ENCODE measurements at regions not wholly inside any gene's neighbourhood (a gene's known extent, or its start where the extent isn't known, plus 50 kb on each side); places are given as distances from the start of the nearest gene placed in this dataset.

DNA sequence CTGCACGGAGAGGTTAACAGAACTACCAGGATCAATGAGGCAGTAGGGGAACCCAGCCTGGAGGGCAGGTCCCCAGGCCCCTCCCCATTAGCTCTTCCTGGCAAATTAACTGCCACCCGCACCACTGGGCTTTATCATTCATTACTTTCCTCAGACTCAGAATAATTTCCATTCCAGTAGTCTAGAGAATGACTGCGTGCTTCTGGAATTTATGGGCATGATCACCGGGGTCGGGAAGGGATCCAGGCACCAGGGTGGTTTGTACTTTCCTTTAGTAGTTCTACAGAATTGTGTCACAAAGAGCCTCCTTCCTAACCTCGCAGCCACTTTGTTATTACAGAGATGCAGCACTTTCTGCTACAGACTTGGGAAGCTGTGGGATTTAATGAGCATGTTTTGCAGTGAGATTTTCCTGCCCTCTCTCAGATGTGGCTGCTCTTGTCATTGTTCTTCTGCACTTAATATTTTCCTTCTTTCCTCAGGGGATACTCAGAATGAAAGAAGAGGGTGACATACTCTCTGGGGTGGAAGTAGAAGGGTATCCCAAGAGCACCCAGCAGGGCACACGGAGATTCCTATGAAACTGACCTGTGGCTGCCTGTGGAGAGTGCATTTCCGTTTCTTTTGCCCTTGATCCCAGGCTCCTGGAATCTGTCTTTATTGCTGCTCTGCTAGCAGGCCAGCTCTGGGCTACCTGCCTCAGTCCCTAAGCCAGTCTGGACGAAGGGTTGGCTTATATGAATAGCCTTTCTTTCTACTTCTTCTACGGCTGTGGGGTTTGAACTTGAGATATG, 285.0 kb upstream of the SLC10A2 start:
- peak; percentile 0 for DNase-seq (ENCODE audit: low read depth)

DNA sequence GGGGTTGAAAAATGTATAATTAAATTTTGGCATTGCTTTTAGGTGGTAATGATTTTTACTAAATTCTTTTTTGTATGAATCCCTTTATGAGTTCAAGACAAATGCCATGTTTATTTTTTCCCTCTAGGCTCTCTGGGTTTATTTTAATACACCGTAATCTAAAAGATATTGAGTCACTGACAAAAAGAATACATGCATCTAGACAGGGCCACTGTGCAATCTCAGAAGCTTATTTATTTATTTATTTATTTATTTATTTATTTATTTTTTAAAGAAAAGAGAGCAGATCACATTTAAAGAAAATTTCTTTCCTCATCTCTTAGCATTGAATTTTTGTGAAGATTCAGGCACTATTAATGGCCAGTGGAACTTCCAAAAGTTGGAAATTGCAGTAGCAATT, 283.9 kb upstream of the SLC10A2 start:
- DNase-seq (ENCODE audit: low read depth) = no peak

DNA sequence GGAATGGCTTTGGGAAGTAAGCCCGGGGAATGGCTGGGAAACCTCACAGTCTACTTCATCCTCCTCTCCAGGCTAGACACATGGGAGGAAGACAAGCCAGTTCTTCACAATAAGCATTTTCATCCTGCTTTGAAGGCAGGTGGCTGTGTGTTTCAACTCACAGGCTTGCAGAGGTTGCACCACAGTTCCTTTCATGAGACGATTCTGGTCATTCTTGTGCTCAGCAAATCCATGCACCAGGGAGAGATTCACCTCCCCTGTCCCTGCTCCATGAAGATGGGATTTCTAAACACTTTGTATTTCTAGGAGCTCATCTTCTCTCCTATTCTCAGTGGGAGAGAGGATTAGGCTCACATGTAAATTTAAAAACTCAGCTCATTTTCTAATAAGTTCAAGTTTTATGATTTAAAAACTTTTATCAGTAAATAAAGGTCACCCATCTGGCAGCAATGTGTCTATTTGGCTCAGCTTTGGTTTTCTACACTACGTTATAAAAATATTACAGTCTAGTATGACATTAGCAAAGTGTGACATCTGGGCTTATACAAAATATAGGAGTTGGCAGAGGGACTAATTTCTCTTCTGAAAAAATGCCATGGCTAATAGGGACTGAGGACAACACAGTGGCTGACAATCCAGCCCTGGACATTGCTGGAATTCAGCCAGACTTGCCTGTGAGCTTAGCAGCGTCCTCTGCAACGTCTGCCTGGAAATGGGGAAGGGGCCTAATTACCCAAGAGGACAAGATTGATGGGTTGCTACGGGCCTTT, 283.2 kb upstream of the SLC10A2 start:
- DNase-seq (ENCODE audit: low read depth) = no peak

DNA sequence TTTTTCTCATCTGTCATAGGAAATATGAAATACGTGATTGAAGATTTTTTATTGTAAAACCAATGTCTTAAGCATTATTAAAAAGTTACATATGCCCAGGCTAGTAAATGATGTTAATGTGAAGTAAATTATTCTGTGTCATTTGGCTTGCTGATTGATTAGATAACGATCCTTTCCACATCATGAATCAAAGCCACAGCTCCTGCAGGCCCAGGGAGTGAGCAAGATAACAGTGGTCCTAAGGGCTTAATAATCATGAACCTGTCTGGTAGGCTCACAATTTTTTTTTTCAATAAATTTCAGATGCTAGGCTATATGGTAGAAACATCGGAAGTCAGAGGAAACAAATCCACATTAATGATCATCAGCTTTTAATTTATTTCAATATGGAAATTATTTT, 269.0 kb upstream of the SLC10A2 start:
- no peak for DNase-seq (ENCODE audit: low read depth)

DNA sequence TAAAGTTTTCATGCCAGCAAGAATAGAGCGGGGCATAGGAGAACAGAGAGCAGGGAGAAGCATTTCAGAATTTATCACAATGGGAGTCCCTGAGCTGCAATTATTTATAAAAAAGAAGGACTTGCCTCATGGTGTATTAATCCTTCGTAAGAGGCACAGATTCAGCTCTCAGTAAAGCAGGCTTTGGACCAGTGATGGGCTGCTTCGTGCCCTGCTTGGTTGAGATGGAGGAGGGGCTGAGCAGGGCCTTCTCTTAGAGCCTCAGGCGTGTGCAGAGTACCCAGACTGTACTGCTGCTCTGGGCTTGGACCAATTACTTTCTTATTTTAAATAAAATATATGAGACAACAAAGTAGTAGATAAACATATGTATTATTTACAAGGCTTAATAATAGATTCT, 265.7 kb upstream of the SLC10A2 start:
- DNase-seq (ENCODE audit: low read depth) = no peak

DNA sequence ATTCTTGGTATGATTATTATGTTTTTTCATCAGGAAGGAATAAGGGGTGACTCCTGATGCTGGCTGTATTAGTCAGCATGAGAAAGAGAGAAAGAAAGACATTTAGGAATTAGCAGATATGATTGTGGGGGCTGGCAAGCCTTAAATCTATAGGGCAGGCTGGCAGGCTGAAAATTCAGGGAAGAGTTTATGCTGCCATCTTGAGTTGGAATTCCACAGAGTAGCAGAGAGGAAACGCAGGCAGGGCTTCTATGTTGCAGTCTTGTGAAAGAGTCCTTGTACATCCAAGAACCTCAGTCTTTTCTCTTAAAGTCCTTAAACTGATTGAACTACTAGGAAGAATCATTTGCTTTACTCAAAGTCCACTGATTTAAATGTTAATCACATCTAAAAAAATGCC, 262.7 kb upstream of the SLC10A2 start:
- no peak for DNase-seq (ENCODE audit: low read depth)

DNA sequence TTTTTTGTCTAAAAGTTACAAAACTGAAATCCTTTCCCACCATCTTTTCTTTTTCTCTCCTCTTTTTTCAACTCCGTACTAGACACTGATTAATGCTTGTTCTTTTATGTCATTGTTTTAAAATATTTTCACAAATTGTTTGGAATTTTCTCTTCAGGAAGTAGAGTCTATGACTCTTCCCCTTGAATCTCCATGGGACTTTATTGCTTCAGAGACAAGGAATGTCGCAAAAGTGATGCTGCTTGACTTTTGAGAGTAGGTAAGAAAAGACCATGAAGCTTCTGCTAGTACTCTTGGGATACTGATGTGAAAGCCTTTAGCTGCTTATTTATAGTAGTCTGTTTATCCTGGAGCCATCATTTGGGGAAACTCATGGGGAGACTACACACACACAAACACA, 260.1 kb upstream of the SLC10A2 start:
- DNase-seq (ENCODE audit: low read depth) = no peak

DNA sequence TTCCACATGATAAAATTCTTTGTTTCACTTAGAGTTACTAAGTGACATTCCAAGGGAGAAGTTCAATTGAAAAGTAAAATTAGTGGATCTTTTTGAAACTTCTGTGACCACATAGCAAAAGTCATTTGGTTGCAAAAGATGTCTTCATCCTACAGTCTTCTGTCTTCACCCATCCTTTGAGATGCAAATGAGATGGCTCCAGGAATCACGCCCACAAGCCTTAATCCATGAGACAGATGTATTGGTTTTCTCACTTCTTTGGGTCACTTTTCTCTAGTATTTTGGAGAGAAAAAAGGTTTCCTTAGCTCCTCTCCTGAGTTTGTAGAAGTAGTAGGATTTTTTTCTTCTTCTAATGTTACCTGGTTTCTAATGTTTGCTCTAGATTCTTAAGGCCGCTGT, 259.5 kb upstream of the SLC10A2 start:
- DNase-seq (ENCODE audit: low read depth) = no peak

DNA sequence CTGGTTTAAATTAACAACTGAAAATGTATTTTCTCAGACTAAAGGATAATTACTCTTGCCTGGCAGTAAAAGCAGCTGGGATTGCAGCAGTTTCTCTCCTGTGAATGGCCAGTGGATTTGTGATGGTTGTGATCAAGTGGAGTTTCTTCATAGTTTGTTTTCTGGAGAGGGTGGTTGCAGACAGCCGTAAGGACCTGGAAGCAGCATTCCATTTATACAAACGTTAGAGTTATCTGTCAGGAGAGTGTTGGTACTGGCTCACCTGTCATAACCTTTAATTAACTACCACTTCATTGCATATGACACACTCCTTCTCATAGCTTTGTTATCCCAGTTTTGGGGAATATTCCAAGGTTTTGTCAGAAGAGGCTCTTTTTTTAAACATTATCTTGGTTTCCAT, 258.4 kb upstream of the SLC10A2 start:
- DNase-seq (ENCODE audit: low read depth) = no peak

DNA sequence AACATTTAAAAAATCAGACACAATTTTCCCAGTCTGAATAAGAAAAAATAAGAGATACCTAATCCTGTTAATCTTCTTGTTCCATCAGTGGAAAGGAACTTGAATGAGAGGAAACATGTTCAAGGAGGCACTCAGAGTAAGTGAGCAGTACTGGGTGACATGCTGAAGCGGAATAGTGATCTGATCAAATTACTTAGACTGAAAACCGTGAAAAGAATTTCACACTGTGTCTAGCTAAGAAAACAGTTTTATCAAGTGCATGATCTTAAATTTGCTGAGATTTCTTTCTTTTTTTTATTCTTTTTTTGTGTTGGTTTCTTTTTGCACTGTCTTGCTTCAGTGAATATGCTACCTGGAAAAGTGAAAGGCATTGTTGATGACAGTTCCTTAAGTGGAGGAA, 249.5 kb upstream of the SLC10A2 start:
- no peak for DNase-seq (ENCODE audit: low read depth)

DNA sequence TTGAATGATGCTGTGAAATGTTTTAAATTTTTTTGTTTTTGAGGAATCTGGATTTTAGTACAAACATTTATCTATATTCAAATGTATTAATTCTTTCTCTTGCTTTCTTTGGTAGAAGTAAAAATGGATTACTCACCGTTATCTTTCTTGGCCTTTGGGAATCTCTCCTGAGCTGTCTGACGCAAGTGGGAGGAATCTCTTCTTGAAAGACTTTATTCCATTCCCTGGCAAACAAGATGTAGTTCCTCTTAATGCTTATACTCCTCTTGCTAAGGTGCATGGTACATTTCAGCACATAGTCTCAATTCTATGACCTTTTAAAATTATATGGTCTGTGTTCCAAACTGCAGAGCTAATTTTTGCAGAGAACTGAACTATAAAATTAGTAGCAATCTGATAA, 246.2 kb upstream of the SLC10A2 start:
- no peak for DNase-seq (ENCODE audit: low read depth)

DNA sequence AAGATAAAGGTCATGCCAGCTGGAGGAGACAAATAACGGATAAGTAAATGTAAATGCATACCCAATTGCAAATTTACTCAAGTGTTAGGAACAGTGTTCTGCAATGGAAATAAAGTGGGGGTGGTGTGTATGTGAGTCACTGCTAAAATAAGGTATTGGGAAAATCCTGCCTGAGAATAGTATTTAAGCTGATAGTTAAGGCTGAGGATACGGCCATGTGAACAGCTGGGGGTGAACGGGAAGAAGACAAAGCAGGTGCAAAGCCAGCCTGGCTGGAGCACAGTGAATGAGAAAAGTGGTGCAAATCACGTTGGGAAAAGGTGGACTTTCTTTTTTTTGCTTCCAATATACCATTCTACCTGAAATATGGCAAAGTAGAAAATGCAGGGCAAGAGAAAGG, 242.4 kb upstream of the SLC10A2 start:
- DNase-seq (ENCODE audit: low read depth) = no peak

DNA sequence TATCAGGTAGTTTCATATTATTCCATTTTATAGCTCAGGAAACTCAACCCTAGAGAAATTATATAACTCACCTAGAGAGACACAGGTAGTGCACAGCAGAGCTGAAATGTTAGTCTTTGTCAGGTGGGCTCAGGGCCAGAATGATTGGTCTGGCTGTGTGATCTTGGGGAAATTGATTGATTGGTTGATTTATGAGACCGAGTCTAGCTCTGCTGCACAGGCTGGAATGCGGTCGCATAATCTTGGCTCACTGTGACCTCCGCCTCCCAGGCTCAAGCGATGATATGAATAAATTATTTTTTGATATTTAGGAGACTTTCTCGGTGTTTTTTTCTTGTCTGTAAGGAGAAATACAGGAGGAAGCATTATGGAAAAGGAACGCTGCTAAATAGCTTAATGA, 239.9 kb upstream of the SLC10A2 start:
- no peak for DNase-seq (ENCODE audit: low read depth)

DNA sequence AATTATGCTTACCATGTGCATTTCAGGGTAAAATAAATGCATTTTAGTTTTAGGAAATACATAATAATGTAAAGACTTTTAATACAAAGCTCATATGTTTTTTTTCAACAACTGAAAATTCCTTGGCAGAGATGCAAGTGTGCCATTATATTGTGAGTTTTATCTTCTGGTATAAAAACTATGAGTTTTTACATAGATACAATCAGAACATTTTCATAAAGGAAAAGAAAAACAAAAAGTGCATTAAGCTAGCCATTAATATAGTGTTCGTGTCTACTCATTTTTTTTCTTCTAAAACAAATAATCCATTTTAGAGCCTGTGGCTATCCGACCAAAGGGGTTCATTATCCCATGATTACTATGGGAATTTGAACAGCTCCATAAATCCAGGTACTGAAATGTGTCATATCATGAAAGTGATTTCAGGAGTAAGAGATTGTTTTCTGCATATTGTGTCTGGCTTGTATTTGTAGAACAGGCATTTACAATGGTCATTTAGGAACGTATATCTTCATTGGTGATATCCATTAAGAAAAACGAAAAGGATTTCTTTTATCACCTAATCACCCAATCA, 236.9 kb upstream of the SLC10A2 start:
- DNase-seq (ENCODE audit: low read depth) = no peak

DNA sequence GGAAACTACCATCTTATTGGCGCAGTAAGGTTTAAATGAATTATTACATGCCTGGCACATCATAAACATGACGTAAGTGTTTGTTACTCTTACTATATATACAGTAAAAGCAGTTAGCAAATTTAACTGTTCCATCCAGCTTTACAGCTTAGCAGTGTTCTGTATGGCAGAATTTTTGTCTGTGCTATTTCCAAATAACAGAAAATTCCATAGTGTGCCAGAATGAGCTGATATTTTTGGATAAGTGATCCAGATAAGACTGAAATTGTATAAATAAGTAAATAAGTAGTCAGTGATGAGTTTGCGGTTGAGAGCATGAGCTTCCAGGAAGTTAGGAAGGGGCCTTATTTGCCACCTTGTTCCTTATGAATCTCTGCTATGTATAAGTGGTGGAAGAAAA, 236.5 kb upstream of the SLC10A2 start:
- no peak for DNase-seq (ENCODE audit: low read depth)

DNA sequence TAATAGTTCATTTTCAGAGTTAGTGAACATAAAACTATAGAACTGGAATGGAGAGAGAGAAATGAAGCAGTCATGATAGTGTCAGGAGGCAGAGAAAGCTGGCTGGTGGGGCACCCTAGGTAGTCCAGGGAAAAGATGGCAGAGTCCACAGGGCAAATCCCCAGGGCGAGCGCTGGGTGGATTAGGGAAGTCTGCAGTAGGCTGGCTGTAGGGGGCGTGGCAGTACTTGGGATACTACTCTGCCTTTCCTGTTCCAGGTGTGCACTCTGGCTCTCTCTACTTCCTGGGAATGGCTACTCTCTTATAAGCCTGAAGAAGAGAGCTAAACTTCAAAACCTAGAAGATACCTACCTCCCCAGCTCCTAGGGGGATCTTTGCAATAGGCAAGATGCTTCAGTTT, 232.9 kb upstream of the SLC10A2 start:
- no peak for DNase-seq (ENCODE audit: low read depth)

DNA sequence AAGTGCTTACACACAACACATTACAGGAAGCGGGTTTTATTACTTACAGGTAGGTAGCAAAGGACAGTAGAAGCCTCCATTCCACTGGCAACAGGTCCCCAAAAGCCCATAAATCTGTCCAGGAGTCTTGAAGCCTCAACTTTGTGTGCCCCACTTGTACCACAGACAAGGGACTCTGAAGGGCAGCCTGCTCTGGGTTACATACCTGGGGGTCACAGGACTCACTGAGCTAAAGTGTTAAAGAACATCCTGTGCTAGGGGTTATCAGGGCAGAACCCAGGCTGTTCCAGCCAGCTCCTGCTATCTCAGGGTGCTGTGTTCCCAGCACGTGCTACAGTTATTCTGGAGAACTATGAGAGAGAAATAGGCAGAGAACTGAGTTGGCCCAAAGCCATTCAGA, 230.9 kb upstream of the SLC10A2 start:
- DNase-seq (ENCODE audit: low read depth) = no peak

DNA sequence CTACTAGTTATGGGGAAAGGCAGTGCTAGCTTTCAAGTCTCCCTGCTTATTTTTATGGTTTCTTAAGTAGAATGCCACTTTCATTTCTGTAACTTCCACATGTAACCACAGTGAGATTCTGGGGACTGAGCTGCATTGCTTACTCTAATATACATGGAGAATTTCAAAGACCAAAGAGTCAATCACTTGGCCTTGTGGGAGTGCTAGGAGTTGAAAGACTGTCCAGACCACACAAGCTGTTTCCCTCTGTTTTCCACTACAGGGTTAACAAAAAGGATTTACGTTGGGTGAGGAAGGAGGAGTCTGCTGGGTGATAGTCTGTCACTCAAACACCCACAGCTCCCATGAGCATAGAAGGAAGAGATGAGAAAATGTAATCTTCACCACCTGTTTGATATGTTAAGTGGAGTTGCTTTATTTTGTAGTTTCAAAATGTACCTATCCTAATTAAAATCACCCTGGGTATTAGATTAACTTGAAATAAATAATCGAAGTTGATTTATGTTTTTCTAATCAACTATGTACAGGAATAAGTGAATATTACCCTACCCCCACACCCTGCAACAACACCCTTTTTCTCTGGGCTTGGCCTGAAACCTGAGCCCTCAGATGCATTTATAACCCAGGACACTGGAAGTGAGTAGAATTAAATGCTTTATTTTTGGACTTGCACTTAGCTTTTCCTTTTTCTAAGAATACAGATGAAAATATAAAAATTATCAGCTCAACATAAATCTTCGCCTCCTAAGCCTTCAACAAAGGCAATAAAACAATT, 225.8 kb upstream of the SLC10A2 start:
- DNase-seq (ENCODE audit: low read depth) = no peak

DNA sequence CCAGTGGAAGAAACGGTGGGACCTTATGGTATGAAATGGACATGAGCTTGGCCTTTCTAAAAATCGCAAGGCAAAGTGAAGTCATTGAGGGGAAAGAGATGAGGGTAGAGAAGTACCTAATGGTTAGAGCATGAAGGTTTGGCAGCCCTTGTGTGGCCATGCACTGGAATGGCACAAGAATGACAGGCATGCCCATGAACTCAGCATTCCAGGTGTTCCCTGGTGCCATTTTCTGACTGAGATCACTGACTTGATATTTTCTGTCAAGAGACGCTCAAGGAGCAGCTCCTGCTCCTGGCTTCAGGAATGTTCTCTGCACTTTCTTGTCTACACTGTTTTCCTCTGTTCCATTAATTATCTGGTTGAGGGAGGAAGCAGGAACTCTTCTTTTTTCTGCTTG, 225.0 kb upstream of the SLC10A2 start:
- DNase-seq (ENCODE audit: low read depth) = no peak

DNA sequence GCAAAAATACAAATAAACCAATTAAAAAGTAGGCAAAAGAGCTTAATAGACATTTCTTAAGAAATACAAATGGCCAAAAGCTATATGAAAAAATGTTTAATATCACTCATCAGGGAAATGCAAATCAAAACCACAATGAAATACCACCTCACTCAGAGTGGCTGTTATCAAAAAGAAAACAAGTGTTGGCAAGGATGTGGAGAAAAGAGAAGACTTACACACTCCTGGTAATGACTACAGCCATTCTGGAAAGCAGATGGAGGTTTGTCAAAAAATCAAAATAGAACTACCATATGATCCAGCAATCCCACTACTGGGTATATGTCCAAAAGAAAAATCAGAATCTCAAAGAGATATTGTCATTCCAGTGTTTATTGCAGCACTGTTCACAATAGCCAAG, 223.5 kb upstream of the SLC10A2 start:
- no peak for DNase-seq (ENCODE audit: low read depth)

DNA sequence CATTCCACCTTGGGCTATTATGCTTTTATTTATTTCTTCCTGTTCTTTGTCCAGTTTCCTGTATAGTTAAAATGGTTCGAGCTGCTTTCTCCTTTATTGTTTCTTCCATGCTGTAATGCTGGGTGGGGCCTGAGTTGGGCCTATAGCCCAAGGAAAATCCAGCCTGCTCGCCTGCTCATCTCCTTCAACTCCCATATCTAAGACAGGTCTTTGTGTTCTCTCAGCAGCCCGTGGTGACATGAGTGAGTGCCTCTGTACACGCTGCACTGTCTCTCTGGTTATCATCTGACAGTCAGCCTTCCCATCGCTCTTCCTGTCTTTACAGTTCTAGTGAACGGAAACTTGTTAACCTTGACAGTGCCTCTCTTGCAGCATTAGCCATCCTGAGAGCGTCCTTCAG, 221.9 kb upstream of the SLC10A2 start:
- no peak for DNase-seq (ENCODE audit: low read depth)

DNA sequence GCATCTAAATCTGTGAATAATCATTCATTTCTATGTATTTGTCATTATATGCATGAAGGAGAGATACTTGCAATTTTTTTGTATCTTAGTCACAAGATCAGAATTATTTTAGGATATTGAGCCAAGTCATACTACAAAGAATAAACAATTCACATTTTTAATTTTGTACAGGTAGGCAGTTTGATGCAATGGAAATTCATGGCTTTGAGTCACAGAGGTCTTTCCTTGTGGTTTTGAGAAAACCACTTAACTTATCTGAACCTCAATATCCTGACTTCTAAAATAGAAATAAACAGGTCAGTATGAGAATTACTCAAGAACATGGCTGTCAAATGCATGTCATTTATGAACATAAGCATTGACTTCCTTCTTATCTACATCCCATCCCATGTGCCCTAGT, 221.4 kb upstream of the SLC10A2 start:
- no peak for DNase-seq (ENCODE audit: low read depth)

All from myocyte (in vitro differentiated cells).